Trophoblast cell (in vitro differentiated cells and primary cell): ENCODE measurements at regions not wholly inside any gene's neighbourhood (a gene's known extent, or its start where the extent isn't known, plus 50 kb on each side); places are given as distances from the start of the nearest gene placed in this dataset.
A peak's percentile ranks its signal among the peaks of the same experiment; 100 is the strongest.

Experiments
- DNase-seq, 2 donors: peaks; one replicate each; pipeline ENCODE4 v3.0.0-alpha.2; 2016
- H2AFZ ChIP-seq: 2 replicates; pipeline ENCODE4 v1.6.1; 2013; ENCODE audit warnings: low read length, moderate library complexity, mild to moderate bottlenecking; ENCODE audit not compliant: insufficient read depth, poor library complexity
- H2AK5ac ChIP-seq: 2 replicates; pipeline ENCODE4 v1.6.1; 2013; ENCODE audit warnings: mild to moderate bottlenecking, low read length
- H2BK120ac ChIP-seq: 2 replicates; pipeline ENCODE4 v1.6.1; 2013; ENCODE audit warnings: low read length, mild to moderate bottlenecking, moderate library complexity; ENCODE audit not compliant: insufficient read depth, poor library complexity
- H2BK12ac ChIP-seq: 2 replicates; pipeline ENCODE4 v1.6.1; 2013; ENCODE audit warnings: mild to moderate bottlenecking, low read length, moderate library complexity
- H2BK5ac ChIP-seq: 2 replicates; pipeline ENCODE4 v1.6.1; 2013; ENCODE audit warnings: low read length, low read depth, moderate library complexity, mild to moderate bottlenecking; ENCODE audit not compliant: poor library complexity
- H3K14ac ChIP-seq: 2 replicates; pipeline ENCODE4 v1.6.1; 2013; ENCODE audit warnings: mild to moderate bottlenecking, low read length
- H3K18ac ChIP-seq: 2 replicates; pipeline ENCODE4 v1.6.1; 2013; ENCODE audit warnings: mild to moderate bottlenecking, low read length
- H3K23ac ChIP-seq: 2 replicates; pipeline ENCODE4 v1.6.1; 2013; ENCODE audit warnings: low read length
- H3K27ac ChIP-seq: 2 replicates; pipeline ENCODE4 v1.5.1; 2013; ENCODE audit warnings: low read depth, mild to moderate bottlenecking, inconsistent platforms, low read length, moderate library complexity
- H3K27me3 ChIP-seq: 2 replicates; pipeline ENCODE4 v1.6.1; 2013; ENCODE audit warnings: inconsistent platforms, mild to moderate bottlenecking, low read length, moderate library complexity; ENCODE audit not compliant: insufficient read depth
- H3K36me3 ChIP-seq, 2 experiments: 1 replicate in 1 of 2; 2 replicates in 1 of 2; pipeline ENCODE4 v1.6.1; 2013; ENCODE audit warnings: low read length in 2 of 2, mild to moderate bottlenecking in 2 of 2, moderate library complexity in 1 of 2; ENCODE audit not compliant: insufficient read depth in 2 of 2, control insufficient read depth in 1 of 2
- H3K4ac ChIP-seq: 2 replicates; pipeline ENCODE4 v1.6.1; 2013; ENCODE audit warnings: low read depth, mild to moderate bottlenecking, low read length, moderate library complexity
- H3K4me1 ChIP-seq, 2 experiments: 1 replicate in 1 of 2; 2 replicates in 1 of 2; pipeline ENCODE4 v1.6.1; 2013; ENCODE audit warnings: low read length in 2 of 2, mild to moderate bottlenecking in 2 of 2, moderate library complexity in 1 of 2; ENCODE audit not compliant: insufficient read depth in 2 of 2, control insufficient read depth in 1 of 2
- H3K4me2 ChIP-seq: 2 replicates; pipeline ENCODE4 v1.6.1; 2013; ENCODE audit warnings: inconsistent platforms, mild to moderate bottlenecking, low read length, moderate library complexity
- H3K4me3 ChIP-seq: 2 replicates; pipeline ENCODE4 v1.5.1; 2013; ENCODE audit warnings: mild to moderate bottlenecking, low read depth, low read length, inconsistent platforms
- H3K79me1 ChIP-seq: one replicate; pipeline ENCODE4 v1.6.1; 2013; ENCODE audit warnings: low read length
- H3K79me2 ChIP-seq: 2 replicates; pipeline ENCODE4 v1.6.1; 2013; ENCODE audit warnings: low read length, mild to moderate bottlenecking; ENCODE audit not compliant: control insufficient read depth, insufficient read depth, poor library complexity
- H3K9ac ChIP-seq: 2 replicates; pipeline ENCODE4 v1.6.1; 2013; ENCODE audit warnings: mild to moderate bottlenecking, low read length
- H3K9me3 ChIP-seq: 2 replicates; pipeline ENCODE4 v1.6.1; 2013; ENCODE audit warnings: low read depth, mild to moderate bottlenecking, control low read depth, inconsistent platforms, low read length; ENCODE audit not compliant: insufficient read depth
- H4K12ac ChIP-seq: 2 replicates; pipeline ENCODE4 v1.6.1; 2013; ENCODE audit warnings: low read depth, mild to moderate bottlenecking, low read length, moderate library complexity
- H4K8ac ChIP-seq: 2 replicates; pipeline ENCODE4 v1.6.1; 2013; ENCODE audit warnings: low read depth, mild to moderate bottlenecking, low read length, moderate library complexity
- H4K91ac ChIP-seq: one replicate; pipeline ENCODE4 v1.6.1; 2013; ENCODE audit warnings: low read depth, mild to moderate bottlenecking, low read length, moderate library complexity
- WGBS: extraction: QIAGEN DNeasy Blood & Tissue Kit; methylation state at CpG from one replicate; pipeline ENCODE4 v1.1.7; 2013; ENCODE audit warnings: missing lambda C conversion rate; ENCODE audit not compliant: insufficient read length, insufficient coverage; ENCODE audit errors: extremely low coverage; 5-methylcytosine and 5-hydroxymethylcytosine counted together

GRCh38 chrX:69305333-69306062 lies 140.2 kb upstream of the PJA1 start:
- no peaks in the 10 kb centered on the region for H3K79me1 ChIP-seq
- no peak overlapping the region for H4K8ac ChIP-seq
- no peak overlapping the region for H2BK12ac ChIP-seq
- no peak overlapping the region for H4K91ac ChIP-seq
- H3K4me1 ChIP-seq = no peaks in the 10 kb centered on the region
- H4K12ac ChIP-seq = no peak overlapping the region
- H3K14ac ChIP-seq = no peak overlapping the region
- H3K4ac ChIP-seq = no peak overlapping the region
- H2AFZ ChIP-seq = no peak overlapping the region
- no peaks in the 10 kb centered on the region for H3K79me2 ChIP-seq
- H3K27ac ChIP-seq = no peak overlapping the region
- DNase-seq = peak in 1 of 2 donors; percentile 17
- H2BK5ac ChIP-seq = no peak overlapping the region
- H2AK5ac ChIP-seq = no peak overlapping the region
- no peaks in the 10 kb centered on the region for H3K9me3 ChIP-seq
- no peak overlapping the region for H3K18ac ChIP-seq
- H3K4me3 ChIP-seq = no peak overlapping the region
- H2BK120ac ChIP-seq = no peak overlapping the region
- no peak overlapping the region for H3K9ac ChIP-seq
- H3K23ac ChIP-seq = no peak overlapping the region
- H3K27me3 ChIP-seq = no peaks in the 10 kb centered on the region
- WGBS = no CpG with 5 or more reads among the region's 39 CpGs
- no peaks in the 10 kb centered on the region for H3K36me3 ChIP-seq
- peak overlapping the region; percentile 59 for H3K4me2 ChIP-seq

- Histone ChIP-seq H3K27me3 (no peaks in the 10 kb centered on the region), H4K8ac (no peak overlapping the region), H3K79me1 (no peaks in the 10 kb centered on the region), H2BK12ac (no peak overlapping the region), H3K9me3 (no peaks in the 10 kb centered on the region), H4K91ac (no peak overlapping the region), H2BK5ac (no peak overlapping the region), H3K36me3 (no peaks in the 10 kb centered on the region), H2AK5ac (no peak overlapping the region), H2BK120ac (no peak overlapping the region), H3K4ac (no peak overlapping the region), H3K9ac (no peak overlapping the region), H3K27ac (no peak overlapping the region), H3K4me1 (no peaks in the 10 kb centered on the region), H3K4me2 (no peak overlapping the region), H3K14ac (no peak overlapping the region), H3K23ac (no peak overlapping the region), H2AFZ (no peak overlapping the region), H3K79me2 (no peaks in the 10 kb centered on the region), H3K4me3 (no peak overlapping the region), H4K12ac (no peak overlapping the region), H3K18ac (no peak overlapping the region)
- no CpG with 5 or more reads among the region's 1 CpG for WGBS
- no peak for DNase-seq
These were observed 138.0 kb upstream of the PJA1 start for GRCh38 chrX:69303231-69303630.

DNA sequence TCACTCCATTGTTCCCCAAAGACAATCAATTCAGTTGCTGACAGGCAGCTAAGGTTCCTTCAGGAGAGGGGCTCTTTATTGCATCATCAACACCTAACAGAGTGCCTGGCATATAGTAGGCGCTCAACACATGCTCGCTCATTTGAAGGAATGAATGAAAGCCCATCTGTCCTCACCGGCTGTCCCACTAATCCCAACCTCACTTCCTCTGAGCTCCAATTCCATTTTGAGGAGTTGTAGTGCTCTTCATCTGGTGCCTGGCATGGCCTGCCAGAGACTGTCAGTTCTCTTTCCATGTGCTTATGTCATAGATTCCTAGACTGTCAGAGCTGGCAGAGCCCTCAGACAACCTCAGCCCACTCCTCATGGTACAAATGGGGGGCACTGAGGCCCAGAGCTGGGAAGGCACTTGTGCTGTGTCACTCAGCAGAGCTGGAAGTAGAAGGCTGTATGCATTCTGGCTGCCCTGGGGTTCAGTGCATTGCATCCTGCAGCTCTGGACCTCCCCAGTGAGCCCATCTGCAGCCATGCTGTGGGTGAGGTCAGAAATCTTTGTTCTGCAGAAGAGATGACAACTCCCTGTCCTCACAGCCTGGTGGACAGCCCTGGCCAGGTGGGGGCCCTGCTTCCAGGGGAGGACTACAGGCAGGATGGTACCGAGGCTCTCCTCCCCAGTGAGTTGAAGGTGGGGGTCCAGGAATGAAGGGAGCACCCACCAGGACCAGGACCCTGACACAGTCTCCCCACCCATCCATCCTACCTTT lies 134.9 kb upstream of the PJA1 start:
- Histone ChIP-seq H3K27ac (no peak overlapping the region), H3K4me2 (no peak overlapping the region), H3K14ac (no peak overlapping the region), H2BK5ac (no peak overlapping the region), H3K23ac (no peak overlapping the region), H3K27me3 (no peaks in the 10 kb centered on the region), H2BK120ac (no peak overlapping the region), H2AFZ (no peak overlapping the region), H3K79me2 (no peaks in the 10 kb centered on the region), H4K12ac (no peak overlapping the region), H3K9ac (no peak overlapping the region), H3K4me3 (no peak overlapping the region), H3K18ac (no peak overlapping the region), H3K4me1 (no peaks in the 10 kb centered on the region), H4K91ac (no peak overlapping the region), H3K79me1 (no peaks in the 10 kb centered on the region), H3K9me3 (no peaks in the 10 kb centered on the region), H2BK12ac (no peak overlapping the region), H3K4ac (no peak overlapping the region), H4K8ac (no peak overlapping the region), H2AK5ac (no peak overlapping the region), H3K36me3 (no peaks in the 10 kb centered on the region)
- WGBS = no CpG with 5 or more reads among the region's 4 CpGs
- no peak for DNase-seq

- no peaks in the 10 kb centered on the region for H3K79me2 ChIP-seq
- no peaks in the 10 kb centered on the region for H3K4me1 ChIP-seq
- H3K9me3 ChIP-seq = no peaks in the 10 kb centered on the region
- no peak overlapping the region for H2BK5ac ChIP-seq
- H3K18ac ChIP-seq = no peak overlapping the region
- no peak overlapping the region for H3K4me2 ChIP-seq
- H2AK5ac ChIP-seq = no peak overlapping the region
- no peaks in the 10 kb centered on the region for H3K36me3 ChIP-seq
- no peak overlapping the region for H3K4me3 ChIP-seq
- H2BK120ac ChIP-seq = no peak overlapping the region
- H4K91ac ChIP-seq = no peak overlapping the region
- no peaks in the 10 kb centered on the region for H3K79me1 ChIP-seq
- no peak for DNase-seq
- no peak overlapping the region for H3K4ac ChIP-seq
- H3K14ac ChIP-seq = no peak overlapping the region
- no peak overlapping the region for H4K12ac ChIP-seq
- no peak overlapping the region for H2BK12ac ChIP-seq
- H3K9ac ChIP-seq = no peak overlapping the region
- H2AFZ ChIP-seq = no peak overlapping the region
- H3K27ac ChIP-seq = no peak overlapping the region
- H3K23ac ChIP-seq = no peak overlapping the region
- H3K27me3 ChIP-seq = no peaks in the 10 kb centered on the region
- WGBS = no CpG with 5 or more reads among the region's 6 CpGs
- H4K8ac ChIP-seq = no peak overlapping the region
These were observed 134.0 kb upstream of the PJA1 start for GRCh38 chrX:69299285-69299684.
